GM20000 (cell line): ENCODE measurements at regions not wholly inside any gene's neighbourhood (a gene's known extent, or its start where the extent isn't known, plus 50 kb on each side); places are given as distances from the start of the nearest gene placed in this dataset.

ENCODE experiments used
- DNase-seq: peaks from one replicate; pipeline ENCODE4 v3.0.0; 2012; ENCODE audit warnings: low spot score
- CTCF ChIP-seq: IDR thresholded peaks from 2 replicates; pipeline ENCODE4 v1.5.1; 2012; ENCODE audit warnings: mild to moderate bottlenecking, control low read depth; ENCODE audit errors: extremely low read depth, missing control alignments

DNA sequence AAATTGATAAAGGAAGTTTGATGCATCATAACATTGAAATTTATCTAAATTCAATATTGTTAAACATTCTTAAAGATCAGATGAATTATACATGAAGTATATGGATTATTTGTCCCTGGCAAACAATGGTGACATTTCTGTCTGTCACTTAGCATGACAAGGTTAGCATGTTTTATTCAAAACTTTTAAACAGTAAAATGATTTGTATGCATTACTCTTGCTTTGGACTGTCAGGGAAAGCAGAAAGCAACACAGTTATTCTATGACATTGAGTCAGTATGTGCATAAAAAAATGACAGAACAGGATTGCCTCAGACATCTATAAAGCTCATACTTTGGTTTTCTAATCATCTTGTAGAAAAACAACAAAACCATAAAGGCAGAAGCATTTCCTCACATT, 193.7 kb downstream of the IZUMO3 start:
- DNase-seq, result no peak
- no peak for TF ChIP-seq CTCF

DNA sequence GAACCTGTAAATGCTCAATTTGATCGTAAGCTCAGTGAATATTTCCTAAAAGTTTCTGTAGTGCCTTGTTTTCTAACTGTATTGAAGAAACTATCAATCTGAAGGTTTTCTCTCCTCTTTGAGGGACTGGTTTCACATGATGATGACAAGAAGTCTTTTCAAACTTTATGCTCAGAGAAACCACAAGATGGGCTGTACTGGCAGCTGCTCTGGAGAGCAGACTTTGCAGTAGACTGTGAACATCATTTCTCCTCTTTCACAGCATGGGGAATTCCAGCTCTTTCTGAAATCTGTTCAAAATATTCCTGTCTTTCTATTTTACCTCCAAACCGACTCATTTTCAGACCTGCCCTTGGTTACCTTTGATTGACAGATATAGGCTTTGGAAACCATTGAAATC, 194.4 kb downstream of the IZUMO3 start:
- DNase-seq, result no peak

GRCh38 chr9:24342457-24342856, 203.2 kb downstream of the IZUMO3 start:
- TF ChIP-seq CTCF, result no peak
- no peak for DNase-seq

More for the DNA sequence above, 194.4 kb downstream of the IZUMO3 start:
- TF ChIP-seq CTCF, result no peak

- no peak for TF ChIP-seq CTCF
- DNase-seq, result no peak
These were observed 212.1 kb downstream of the IZUMO3 start for GRCh38 chr9:24333629-24334028.

- DNase-seq, result no peak
- TF ChIP-seq CTCF, result no peak
These were observed 246.8 kb downstream of the IZUMO3 start for GRCh38 chr9:24298912-24299311.

GRCh38 chr9:24297931-24298330, 247.8 kb downstream of the IZUMO3 start:
- DNase-seq, result no peak
- TF ChIP-seq CTCF, result no peak

GRCh38 chr9:24296124-24296523, 249.6 kb downstream of the IZUMO3 start:
- DNase-seq, result no peak
- TF ChIP-seq CTCF, result no peak

GRCh38 chr9:24293386-24293785, 252.3 kb downstream of the IZUMO3 start:
- TF ChIP-seq CTCF, result no peak
- no peak for DNase-seq
